ENCODE measurements at regions not wholly inside any gene's neighbourhood (a gene's known extent, or its start where the extent isn't known, plus 50 kb on each side); places are given as distances from the start of the nearest gene placed in this dataset.

- no peak for DNase-seq
Observed at GRCh38 chr13:107736731-107737130, 478.6 kb downstream of the LIG4 start.

- no peak for DNase-seq
Observed at GRCh38 chr13:107736170-107736569, 479.2 kb downstream of the LIG4 start.

GRCh38 chr13:107734891-107735625 lies 480.3 kb downstream of the LIG4 start:
- no peak for DNase-seq

GRCh38 chr13:107733276-107733675 lies 482.1 kb downstream of the LIG4 start:
- no peak for DNase-seq

- DNase-seq, result peak; percentile 31
Observed at GRCh38 chr13:107730813-107731212, 484.5 kb downstream of the LIG4 start.

- DNase-seq, result no peak
Observed at GRCh38 chr13:107721125-107721869, 494.0 kb downstream of the LIG4 start.

GRCh38 chr13:107716741-107717140 lies 498.6 kb downstream of the LIG4 start:
- DNase-seq, result no peak

GRCh38 chr13:107716241-107716640 lies 499.1 kb downstream of the LIG4 start:
- no peak for DNase-seq

- DNase-seq, result no peak
Observed at GRCh38 chr13:107715496-107715895, 499.8 kb downstream of the LIG4 start.

GRCh38 chr13:107713314-107713713 lies 502.0 kb downstream of the LIG4 start:
- no peak for DNase-seq

- DNase-seq, result no peak
Observed at GRCh38 chr13:107712145-107712860, 503.0 kb downstream of the LIG4 start.

- no peak for DNase-seq
Observed at GRCh38 chr13:107690181-107690580, 525.2 kb downstream of the LIG4 start.

GRCh38 chr13:107685876-107686275 lies 529.5 kb downstream of the LIG4 start:
- DNase-seq, result no peak

GRCh38 chr13:107681600-107681999 lies 533.7 kb downstream of the LIG4 start:
- DNase-seq, result no peak

- DNase-seq, result no peak
Observed at GRCh38 chr13:107680115-107680514, 535.2 kb downstream of the LIG4 start.

GRCh38 chr13:107678075-107678689 lies 537.2 kb downstream of the LIG4 start:
- DNase-seq, result peak; percentile 2

- DNase-seq, result no peak
Observed at GRCh38 chr13:107675847-107676550, 539.3 kb downstream of the LIG4 start.

GRCh38 chr13:107669391-107669993 lies 545.8 kb downstream of the LIG4 start:
- no peak for DNase-seq

- no peak for DNase-seq
Observed at GRCh38 chr13:107665926-107666458, 549.3 kb downstream of the LIG4 start.

GRCh38 chr13:107650081-107650701 lies 565.1 kb downstream of the LIG4 start:
- peak; percentile 30 for DNase-seq

GRCh38 chr13:107649079-107649478 lies 566.3 kb downstream of the LIG4 start:
- DNase-seq, result no peak

Data from fibroblast of skin of right biceps (primary cell).